GM18861 (cell line): ENCODE measurements at regions not wholly inside any gene's neighbourhood (a gene's known extent, or its start where the extent isn't known, plus 50 kb on each side); places are given as distances from the start of the nearest gene placed in this dataset.
"Not testable (repeated sequence)": the region's sequence is repeated elsewhere in the genome, so short reads cannot be mapped to it uniquely, and the experiment has no call there.

Source experiments
- ATAC-seq: cut with Tn5 transposase; IDR thresholded peaks from one replicate; pipeline ENCODE4 v1.9.1; 2021; ENCODE audit not compliant: unreplicated experiment

GRCh38 chr10:22467393-22467792, 122.1 kb downstream of the SPAG6 start:
- ATAC-seq: not testable (repeated sequence)

GRCh38 chr10:22468570-22469320, 123.4 kb downstream of the SPAG6 start:
- no peak for ATAC-seq

GRCh38 chr10:22473044-22473443, 127.7 kb downstream of the SPAG6 start:
- no peak for ATAC-seq

- no peak for ATAC-seq
These were observed 128.2 kb downstream of the SPAG6 start for GRCh38 chr10:22473459-22473858.

- ATAC-seq: no peak
These were observed 130.6 kb downstream of the SPAG6 start for GRCh38 chr10:22475651-22476600.

- no peak for ATAC-seq
These were observed 131.5 kb downstream of the SPAG6 start for GRCh38 chr10:22476601-22477321.

GRCh38 chr10:22477334-22478287, 132.3 kb downstream of the SPAG6 start:
- ATAC-seq: peak; percentile 85

- no peak for ATAC-seq
These were observed 133.4 kb downstream of the SPAG6 start for GRCh38 chr10:22478555-22479334.

- ATAC-seq: no peak
These were observed 134.1 kb downstream of the SPAG6 start for GRCh38 chr10:22479419-22479818.

GRCh38 chr10:22481106-22481505, 135.8 kb downstream of the SPAG6 start:
- ATAC-seq: no peak

GRCh38 chr10:22481687-22482539, 136.6 kb downstream of the SPAG6 start:
- ATAC-seq: no peak

- ATAC-seq: no peak
These were observed 137.8 kb downstream of the SPAG6 start for GRCh38 chr10:22483132-22483531.
